Keratinocyte (primary cell): ENCODE measurements at regions not wholly inside any gene's neighbourhood (a gene's known extent, or its start where the extent isn't known, plus 50 kb on each side); places are given as distances from the start of the nearest gene placed in this dataset.

ENCODE experiments used
- DNase-seq: peaks from one replicate; pipeline ENCODE4 v3.0.0-alpha.2; 2011; ENCODE audit warnings: low read depth, missing footprints, low spot score
- FAIRE-seq: peaks from 2 replicates; lab custom pipeline; 2011; peaks lifted over from hg19 to GRCh38; lab: Jason Lieb, UNC
- H2AFZ ChIP-seq: 2 replicates; pipeline ENCODE4 v1.6.0; 2012; ENCODE audit warnings: low read length, control low read depth, inconsistent platforms; ENCODE audit not compliant: control insufficient read depth
- H3K27ac ChIP-seq: 2 replicates; pipeline ENCODE4 v1.5.1; 2011; ENCODE audit warnings: low read length; ENCODE audit not compliant: control insufficient read depth, insufficient read depth
- H3K27me3 ChIP-seq: 3 replicates; pipeline ENCODE4 v1.6.0; 2011; ENCODE audit warnings: low read length; ENCODE audit not compliant: control insufficient read depth, insufficient read depth; ENCODE audit errors: extremely low read depth
- H3K36me3 ChIP-seq, 2 experiments: 2 replicates in 1 of 2; 3 replicates in 1 of 2; pipeline ENCODE4 v1.5.1; 2011; ENCODE audit warnings: low read length in 2 of 2, mild to moderate bottlenecking in 1 of 2; ENCODE audit not compliant: control insufficient read depth in 2 of 2, insufficient read depth in 2 of 2; ENCODE audit errors: extremely low read depth in 1 of 2
- H3K4me1 ChIP-seq: 3 replicates; pipeline ENCODE4 v1.5.1; 2011; ENCODE audit warnings: low read length; ENCODE audit not compliant: control insufficient read depth, insufficient read depth; ENCODE audit errors: extremely low read depth
- H3K4me2 ChIP-seq: 3 replicates; pipeline ENCODE4 v1.6.0; 2011; ENCODE audit warnings: low read depth, low read length; ENCODE audit not compliant: control insufficient read depth, insufficient read depth; ENCODE audit errors: extremely low read depth
- H3K4me3 ChIP-seq, 3 experiments: fragments of 200-600 bp in 1 of 3; sonication (generic) in 1 of 3; 2 replicates in 2 of 3; 3 replicates in 1 of 3; pipeline ENCODE4 v1.5.1; 2011 to 2016; ENCODE audit warnings: low read length in 3 of 3, mild to moderate bottlenecking in 3 of 3, control low read depth in 2 of 3, inconsistent platforms in 1 of 3, low read depth in 1 of 3, mixed read lengths in 1 of 3, mixed run types in 1 of 3, moderate library complexity in 1 of 3; ENCODE audit not compliant: control insufficient read depth in 2 of 3, insufficient read depth in 2 of 3; ENCODE audit errors: extremely low read depth in 1 of 3
- H3K79me2 ChIP-seq: 2 replicates; pipeline ENCODE4 v1.6.0; 2012; ENCODE audit warnings: low read length; ENCODE audit not compliant: control insufficient read depth, insufficient read depth
- H3K9ac ChIP-seq: 3 replicates; pipeline ENCODE4 v1.6.0; 2011; ENCODE audit warnings: low read length; ENCODE audit not compliant: control insufficient read depth, insufficient read depth; ENCODE audit errors: extremely low read depth
- H3K9me1 ChIP-seq: 3 replicates; pipeline ENCODE4 v1.6.0; 2011; ENCODE audit warnings: low read length; ENCODE audit not compliant: control insufficient read depth, insufficient read depth; ENCODE audit errors: extremely low read depth
- H3K9me3 ChIP-seq: 2 replicates; pipeline ENCODE4 v1.5.1; 2012; ENCODE audit warnings: low read depth, low read length; ENCODE audit not compliant: control insufficient read depth
- H4K20me1 ChIP-seq: 3 replicates; pipeline ENCODE4 v1.6.0; 2011; ENCODE audit warnings: low read length; ENCODE audit not compliant: control insufficient read depth, insufficient read depth; ENCODE audit errors: extremely low read depth
- CTCF ChIP-seq, 3 experiments: IDR thresholded peaks in 1 of 3; conservative IDR thresholded peaks in 1 of 3; optimal IDR thresholded peaks in 1 of 3; 2 replicates in 2 of 3; 3 replicates in 1 of 3; pipeline versions ENCODE3 to v1.5.1; 2011; ENCODE audit warnings: low read length in 3 of 3, mild to moderate bottlenecking in 3 of 3, moderate library complexity in 2 of 3, control low read depth in 1 of 3, inconsistent platforms in 1 of 3; ENCODE audit not compliant: insufficient read depth in 2 of 3; ENCODE audit errors: extremely low read depth in 1 of 3
- EZH2 ChIP-seq: IDR thresholded peaks from one replicate; pipeline ENCODE4 v1.6.1; 2012; ENCODE audit warnings: inconsistent platforms, mild to moderate bottlenecking, low read length, moderate library complexity
- dilution Hi-C: fragments of 300-500 bp; cut with MboI; formaldehyde crosslinking; loops from one replicate; pipeline ENCODE4 v1.7.0; 2020; ENCODE audit warnings: low sequenced_read_pairs; ENCODE audit not compliant: extremely low pct_ligation_motif_present

- dilution Hi-C loops: no loop called here
- Histone ChIP-seq H3K27me3 (no peaks in the 10 kb centered on the region), H3K9me3 (no peaks in the 10 kb centered on the region), H2AFZ (no peak overlapping the region), H3K9ac (no peak overlapping the region), H3K79me2 (no peaks in the 10 kb centered on the region), H3K4me2 (no peak overlapping the region), H3K36me3 (no peaks in the 10 kb centered on the region), H4K20me1 (no peaks in the 10 kb centered on the region), H3K4me3 (no peak overlapping the region), H3K27ac (no peak overlapping the region), H3K4me1 (no peaks in the 10 kb centered on the region), H3K9me1 (no peaks in the 10 kb centered on the region)
- FAIRE-seq: no peak
- TF ChIP-seq CTCF (optimal IDR thresholded peaks at IDR 0.05 in 1 of 3, IDR thresholded peaks at IDR 0.05 in 1 of 3, conservative IDR thresholded peaks at IDR 0.05 in 1 of 3; ENCODE audit: extremely low read depth in 1 of 3, insufficient read depth in 2 of 3, low read length in 3 of 3) (no peak), EZH2 (no peak)
- DNase-seq: no peak
Measured at GRCh38 chr16:24423312-24423711, 116.1 kb upstream of the RBBP6 start.

- dilution Hi-C loops: no loop called here
- Histone ChIP-seq H4K20me1 (no peaks in the 10 kb centered on the region), H3K79me2 (no peaks in the 10 kb centered on the region), H3K9me3 (no peaks in the 10 kb centered on the region), H3K9ac (no peak overlapping the region), H3K4me1 (no peaks in the 10 kb centered on the region), H3K4me3 (no peak overlapping the region), H3K27ac (no peak overlapping the region), H2AFZ (no peak overlapping the region), H3K9me1 (no peaks in the 10 kb centered on the region), H3K4me2 (no peak overlapping the region), H3K27me3 (no peaks in the 10 kb centered on the region), H3K36me3 (no peaks in the 10 kb centered on the region)
- FAIRE-seq: no peak
- no peak for DNase-seq
- no peak for TF ChIP-seq EZH2
- TF ChIP-seq CTCF (optimal IDR thresholded peaks at IDR 0.05 in 1 of 3, IDR thresholded peaks at IDR 0.05 in 1 of 3, conservative IDR thresholded peaks at IDR 0.05 in 1 of 3; ENCODE audit: extremely low read depth in 1 of 3, insufficient read depth in 2 of 3, low read length in 3 of 3): no peak
Measured at GRCh38 chr16:24424364-24424763, 115.0 kb upstream of the RBBP6 start.
